ENCODE measurements at regions not wholly inside any gene's neighbourhood (a gene's known extent, or its start where the extent isn't known, plus 50 kb on each side); places are given as distances from the start of the nearest gene placed in this dataset.
"Not testable (repeated sequence)": the region's sequence is repeated elsewhere in the genome, so short reads cannot be mapped to it uniquely, and the experiment has no call there.

- DNase-seq (ENCODE audit: low spot score) = no peak
These were observed 224.5 kb upstream of the TAPT1 start for GRCh38 chr4:16450724-16451123.

- no peak for DNase-seq (ENCODE audit: low spot score)
These were observed 223.8 kb upstream of the TAPT1 start for GRCh38 chr4:16450031-16450430.

GRCh38 chr4:16449406-16449805 lies 223.1 kb upstream of the TAPT1 start:
- no peak for DNase-seq (ENCODE audit: low spot score)

- DNase-seq (ENCODE audit: low spot score) = no peak
These were observed 222.1 kb upstream of the TAPT1 start for GRCh38 chr4:16448241-16448840.

- no peak for DNase-seq (ENCODE audit: low spot score)
These were observed 217.3 kb upstream of the TAPT1 start for GRCh38 chr4:16443504-16444088.

GRCh38 chr4:16442296-16442695 lies 216.0 kb upstream of the TAPT1 start:
- DNase-seq (ENCODE audit: low spot score) = no peak

- DNase-seq (ENCODE audit: low spot score) = no peak
These were observed 213.5 kb upstream of the TAPT1 start for GRCh38 chr4:16439768-16440167.

GRCh38 chr4:16438986-16439385 lies 212.7 kb upstream of the TAPT1 start:
- peak; percentile 27 for DNase-seq (ENCODE audit: low spot score)

- DNase-seq (ENCODE audit: low spot score) = no peak
These were observed 211.6 kb upstream of the TAPT1 start for GRCh38 chr4:16437836-16438235.

GRCh38 chr4:16431866-16432265 lies 205.6 kb upstream of the TAPT1 start:
- DNase-seq (ENCODE audit: low spot score) = no peak

GRCh38 chr4:16418814-16419213 lies 192.5 kb upstream of the TAPT1 start:
- DNase-seq (ENCODE audit: low spot score) = no peak

GRCh38 chr4:16417198-16417597 lies 190.9 kb upstream of the TAPT1 start:
- DNase-seq (ENCODE audit: low spot score) = no peak

- DNase-seq (ENCODE audit: low spot score) = no peak
These were observed 190.3 kb upstream of the TAPT1 start for GRCh38 chr4:16416601-16417000.

- DNase-seq (ENCODE audit: low spot score) = no peak
These were observed 189.5 kb upstream of the TAPT1 start for GRCh38 chr4:16415751-16416150.

GRCh38 chr4:16413814-16414555 lies 187.7 kb upstream of the TAPT1 start:
- peak; percentile 94 for DNase-seq (ENCODE audit: low spot score)

GRCh38 chr4:16411501-16412085 lies 185.3 kb upstream of the TAPT1 start:
- peak; percentile 97 for DNase-seq (ENCODE audit: low spot score)

- DNase-seq (ENCODE audit: low spot score) = not testable (repeated sequence)
These were observed 166.9 kb upstream of the TAPT1 start for GRCh38 chr4:16393216-16393615.

- no peak for DNase-seq (ENCODE audit: low spot score)
These were observed 164.9 kb upstream of the TAPT1 start for GRCh38 chr4:16391196-16391595.

GRCh38 chr4:16387448-16387847 lies 161.2 kb upstream of the TAPT1 start:
- no peak for DNase-seq (ENCODE audit: low spot score)

- peak; percentile 92 for DNase-seq (ENCODE audit: low spot score)
These were observed 160.5 kb upstream of the TAPT1 start for GRCh38 chr4:16386711-16387320.

GRCh38 chr4:16384576-16384975 lies 158.3 kb upstream of the TAPT1 start:
- DNase-seq (ENCODE audit: low spot score) = peak; percentile 95

GRCh38 chr4:16382571-16382970 lies 156.3 kb upstream of the TAPT1 start:
- no peak for DNase-seq (ENCODE audit: low spot score)
